IPS DF 6.9 (cell line): ENCODE measurements at regions not wholly inside any gene's neighbourhood (a gene's known extent, or its start where the extent isn't known, plus 50 kb on each side); places are given as distances from the start of the nearest gene placed in this dataset.

ENCODE experiments used
- DNase-seq: peaks from one replicate; pipeline ENCODE4 v3.0.0-alpha.2; 2013; ENCODE audit warnings: low read depth, low spot score
- H3K27ac ChIP-seq: one replicate; pipeline ENCODE4 v1.5.1; 2013; ENCODE audit warnings: low read length, control low read depth
- H3K27me3 ChIP-seq: 2 replicates; pipeline ENCODE4 v1.6.1; 2013; ENCODE audit warnings: mild to moderate bottlenecking, low read length; ENCODE audit not compliant: control insufficient read depth, insufficient read depth
- H3K36me3 ChIP-seq: 2 replicates; pipeline ENCODE4 v1.6.1; 2013; ENCODE audit warnings: low read length; ENCODE audit not compliant: control insufficient read depth, insufficient read depth
- H3K4me1 ChIP-seq: 2 replicates; pipeline ENCODE4 v1.6.1; 2013; ENCODE audit warnings: low read length; ENCODE audit not compliant: control insufficient read depth, insufficient read depth
- H3K4me3 ChIP-seq: 2 replicates; pipeline ENCODE4 v1.5.1; 2013; ENCODE audit warnings: mild to moderate bottlenecking, low read length
- H3K9me3 ChIP-seq: 2 replicates; pipeline ENCODE4 v1.6.1; 2013; ENCODE audit warnings: low read length, inconsistent platforms; ENCODE audit not compliant: control insufficient read depth, insufficient read depth
- WGBS: extraction: QIAGEN DNeasy Blood & Tissue Kit; methylation state at CpG from one replicate; pipeline ENCODE4 v1.1.7; 2013; ENCODE audit warnings: mixed read lengths, missing lambda C conversion rate; ENCODE audit not compliant: insufficient read length, insufficient coverage; 5-methylcytosine and 5-hydroxymethylcytosine counted together

- H3K4me1 ChIP-seq: peaks cover 1% of the 10 kb centered on the region; the same call in 1 of the 2 replicates
- H3K9me3 ChIP-seq: no peaks in the 10 kb centered on the region
- no CpG with 5 or more reads among the region's 4 CpGs for WGBS
- H3K4me3 ChIP-seq: no peak overlapping the region
- H3K27ac ChIP-seq: no peak overlapping the region
- H3K36me3 ChIP-seq: no peaks in the 10 kb centered on the region
- no peak for DNase-seq
- H3K27me3 ChIP-seq: no peaks in the 10 kb centered on the region
These were observed 186.7 kb upstream of the ZEB2 start for GRCh38 chr2:144706647-144707046.

- Histone ChIP-seq H3K36me3 (no peaks in the 10 kb centered on the region), H3K4me1 (no peaks in the 10 kb centered on the region; the same call in 1 of the 2 replicates), H3K9me3 (no peaks in the 10 kb centered on the region), H3K27me3 (no peaks in the 10 kb centered on the region), H3K27ac (no peak overlapping the region), H3K4me3 (no peak overlapping the region)
- DNase-seq: no peak
- no CpG with 5 or more reads among the region's 4 CpGs for WGBS
These were observed 185.7 kb upstream of the ZEB2 start for GRCh38 chr2:144705328-144706245.

- Histone ChIP-seq H3K27me3 (no peaks in the 10 kb centered on the region), H3K27ac (no peak overlapping the region), H3K4me3 (no peak overlapping the region), H3K9me3 (no peaks in the 10 kb centered on the region), H3K36me3 (no peaks in the 10 kb centered on the region), H3K4me1 (no peaks in the 10 kb centered on the region)
- no CpG with 5 or more reads among the region's 3 CpGs for WGBS
- no peak for DNase-seq
These were observed 184.8 kb upstream of the ZEB2 start for GRCh38 chr2:144704709-144705095.

- Histone ChIP-seq H3K27me3 (no peaks in the 10 kb centered on the region), H3K4me1 (no peaks in the 10 kb centered on the region), H3K4me3 (no peak overlapping the region), H3K9me3 (no peaks in the 10 kb centered on the region), H3K36me3 (no peaks in the 10 kb centered on the region), H3K27ac (no peak overlapping the region)
- WGBS: no CpG with 5 or more reads among the region's 6 CpGs
- DNase-seq: no peak
These were observed 184.2 kb upstream of the ZEB2 start for GRCh38 chr2:144703852-144704708.

- H3K9me3 ChIP-seq: no peaks in the 10 kb centered on the region
- DNase-seq: no peak
- no peaks in the 10 kb centered on the region for H3K4me1 ChIP-seq
- H3K36me3 ChIP-seq: no peaks in the 10 kb centered on the region
- no peak overlapping the region for H3K4me3 ChIP-seq
- H3K27ac ChIP-seq: no peak overlapping the region
- H3K27me3 ChIP-seq: no peaks in the 10 kb centered on the region
- 100% methylated on average over 1 of the region's 1 CpG for WGBS
These were observed 182.1 kb upstream of the ZEB2 start for GRCh38 chr2:144702051-144702450.

- no CpG with 5 or more reads among the region's 2 CpGs for WGBS
- Histone ChIP-seq H3K9me3 (no peaks in the 10 kb centered on the region), H3K36me3 (no peaks in the 10 kb centered on the region), H3K4me3 (no peak overlapping the region), H3K27ac (no peak overlapping the region), H3K4me1 (no peaks in the 10 kb centered on the region), H3K27me3 (no peaks in the 10 kb centered on the region)
- DNase-seq: no peak
These were observed 181.3 kb upstream of the ZEB2 start for GRCh38 chr2:144701259-144701658.

- Histone ChIP-seq H3K27ac (no peak overlapping the region), H3K36me3 (no peaks in the 10 kb centered on the region), H3K4me3 (no peak overlapping the region), H3K27me3 (no peaks in the 10 kb centered on the region), H3K9me3 (no peaks in the 10 kb centered on the region), H3K4me1 (no peaks in the 10 kb centered on the region)
- WGBS: no CpG with 5 or more reads among the region's 3 CpGs
- no peak for DNase-seq
These were observed 178.2 kb upstream of the ZEB2 start for GRCh38 chr2:144698156-144698555.

- Histone ChIP-seq H3K36me3 (no peaks in the 10 kb centered on the region), H3K27me3 (no peaks in the 10 kb centered on the region), H3K4me1 (no peaks in the 10 kb centered on the region), H3K4me3 (no peak overlapping the region), H3K27ac (no peak overlapping the region), H3K9me3 (no peaks in the 10 kb centered on the region)
- DNase-seq: no peak
- WGBS: no CpG with 5 or more reads among the region's 1 CpG
These were observed 175.7 kb upstream of the ZEB2 start for GRCh38 chr2:144695657-144696056.

- no peak for DNase-seq
- Histone ChIP-seq H3K4me1 (no peaks in the 10 kb centered on the region), H3K27ac (no peak overlapping the region), H3K9me3 (no peaks in the 10 kb centered on the region), H3K4me3 (no peak overlapping the region), H3K36me3 (no peaks in the 10 kb centered on the region), H3K27me3 (no peaks in the 10 kb centered on the region)
- WGBS: no CpG with 5 or more reads among the region's 1 CpG
These were observed 174.5 kb upstream of the ZEB2 start for GRCh38 chr2:144694456-144694855.

- no peaks in the 10 kb centered on the region for H3K4me1 ChIP-seq
- H3K27ac ChIP-seq: no peak overlapping the region
- no peaks in the 10 kb centered on the region for H3K36me3 ChIP-seq
- DNase-seq: no peak
- no CpG with 5 or more reads among the region's 3 CpGs for WGBS
- no peaks in the 10 kb centered on the region for H3K9me3 ChIP-seq
- H3K4me3 ChIP-seq: no peak overlapping the region
- H3K27me3 ChIP-seq: no peaks in the 10 kb centered on the region
These were observed 173.3 kb upstream of the ZEB2 start for GRCh38 chr2:144693179-144693578.
